ENCODE measurements at regions not wholly inside any gene's neighbourhood (a gene's known extent, or its start where the extent isn't known, plus 50 kb on each side); places are given as distances from the start of the nearest gene placed in this dataset.

GRCh38 chr12:34298176-34298970 is 276.1 kb downstream of the ALG10 start:
- in situ Hi-C loops (cut with HindIII; ENCODE audit: low pct_unique_long_range_greater_than_20kb, low sequenced_read_pairs), result no loop called here
- no peak for DNase-seq (ENCODE audit: low read depth in 1 of 2, low spot score in 1 of 2)
- TF ChIP-seq JUND (IDR thresholded peaks at IDR 0.05; ENCODE audit: low read depth), result no peak

GRCh38 chr12:34298971-34299801 is 276.9 kb downstream of the ALG10 start:
- no peak for TF ChIP-seq JUND (IDR thresholded peaks at IDR 0.05; ENCODE audit: low read depth)
- no peak for DNase-seq (ENCODE audit: low read depth in 1 of 2, low spot score in 1 of 2)
- in situ Hi-C loops (cut with HindIII; ENCODE audit: low pct_unique_long_range_greater_than_20kb, low sequenced_read_pairs), result no loop called here

GRCh38 chr12:34299802-34300193 is 277.5 kb downstream of the ALG10 start:
- no peak for DNase-seq (ENCODE audit: low read depth in 1 of 2, low spot score in 1 of 2)
- TF ChIP-seq JUND (IDR thresholded peaks at IDR 0.05; ENCODE audit: low read depth), result no peak
- in situ Hi-C loops (cut with HindIII; ENCODE audit: low pct_unique_long_range_greater_than_20kb, low sequenced_read_pairs), result no loop called here

GRCh38 chr12:34300376-34301250 is 278.3 kb downstream of the ALG10 start:
- no peak for TF ChIP-seq JUND (IDR thresholded peaks at IDR 0.05; ENCODE audit: low read depth)
- in situ Hi-C loops (cut with HindIII; ENCODE audit: low pct_unique_long_range_greater_than_20kb, low sequenced_read_pairs), result no loop called here
- DNase-seq (ENCODE audit: low read depth in 1 of 2, low spot score in 1 of 2), result no peak

- DNase-seq (ENCODE audit: low read depth in 1 of 2, low spot score in 1 of 2), result no peak
- no peak for TF ChIP-seq JUND (IDR thresholded peaks at IDR 0.05; ENCODE audit: low read depth)
- in situ Hi-C loops (cut with HindIII; ENCODE audit: low pct_unique_long_range_greater_than_20kb, low sequenced_read_pairs), result no loop called here
Observed at GRCh38 chr12:34301251-34302130, 279.2 kb downstream of the ALG10 start.

GRCh38 chr12:34302131-34302885 is 280.0 kb downstream of the ALG10 start:
- in situ Hi-C loops (cut with HindIII; ENCODE audit: low pct_unique_long_range_greater_than_20kb, low sequenced_read_pairs), result no loop called here
- DNase-seq (ENCODE audit: low read depth in 1 of 2, low spot score in 1 of 2), result no peak
- no peak for TF ChIP-seq JUND (IDR thresholded peaks at IDR 0.05; ENCODE audit: low read depth)

- in situ Hi-C loops (cut with HindIII; ENCODE audit: low pct_unique_long_range_greater_than_20kb, low sequenced_read_pairs), result no loop called here
- TF ChIP-seq JUND (IDR thresholded peaks at IDR 0.05; ENCODE audit: low read depth), result no peak
- DNase-seq (ENCODE audit: low read depth in 1 of 2, low spot score in 1 of 2), result no peak
Observed at GRCh38 chr12:34303091-34303870, 281.0 kb downstream of the ALG10 start.

GRCh38 chr12:34304001-34304400 is 281.7 kb downstream of the ALG10 start:
- in situ Hi-C loops (cut with HindIII; ENCODE audit: low pct_unique_long_range_greater_than_20kb, low sequenced_read_pairs), result no loop called here

GRCh38 chr12:34304546-34304945 is 282.2 kb downstream of the ALG10 start:
- no peak for TF ChIP-seq JUND (IDR thresholded peaks at IDR 0.05; ENCODE audit: low read depth)
- no peak for DNase-seq (ENCODE audit: low read depth in 1 of 2, low spot score in 1 of 2)
- in situ Hi-C loops (cut with HindIII; ENCODE audit: low pct_unique_long_range_greater_than_20kb, low sequenced_read_pairs), result no loop called here

More at GRCh38 chr12:34304001-34304400, 281.7 kb downstream of the ALG10 start:
- no peak for DNase-seq (ENCODE audit: low read depth in 1 of 2, low spot score in 1 of 2)
- TF ChIP-seq JUND (IDR thresholded peaks at IDR 0.05; ENCODE audit: low read depth), result no peak

GRCh38 chr12:34305176-34305575 is 282.9 kb downstream of the ALG10 start:
- DNase-seq (ENCODE audit: low read depth in 1 of 2, low spot score in 1 of 2), result no peak
- TF ChIP-seq JUND (IDR thresholded peaks at IDR 0.05; ENCODE audit: low read depth), result no peak
- in situ Hi-C loops (cut with HindIII; ENCODE audit: low pct_unique_long_range_greater_than_20kb, low sequenced_read_pairs), result no loop called here

Data from T47D (cell line).